Hepatocyte (in vitro differentiated cells): ENCODE measurements at regions not wholly inside any gene's neighbourhood (a gene's known extent, or its start where the extent isn't known, plus 50 kb on each side); places are given as distances from the start of the nearest gene placed in this dataset.

Experiments used
- CTCF ChIP-seq: fragments of 200-600 bp; sonication (generic); IDR thresholded peaks from 2 replicates; pipeline ENCODE4 v1.5.1; 2016; ENCODE audit warnings: antibody characterized with exemption, mild to moderate bottlenecking; ENCODE audit not compliant: poor library complexity
- EZH2 ChIP-seq: fragments of 200-600 bp; sonication (generic); IDR thresholded peaks from 2 replicates; pipeline ENCODE4 v1.6.1; 2016; ENCODE audit warnings: antibody characterized with exemption, mild to moderate bottlenecking, borderline replicate concordance
- EZH2phosphoT487 ChIP-seq: fragments of 200-600 bp; sonication (generic); IDR thresholded peaks from one replicate; pipeline ENCODE4 v1.6.1; 2018; ENCODE audit warnings: antibody characterized with exemption, mild to moderate bottlenecking, low read depth, moderate library complexity; ENCODE audit not compliant: unreplicated experiment, severe bottlenecking

- TF ChIP-seq EZH2phosphoT487 = no peak
- no peak for TF ChIP-seq CTCF
- no peak for TF ChIP-seq EZH2
Observed at GRCh38 chrX:43526878-43527277, 129.2 kb upstream of the MAOA start.
